BJ (cell line): ENCODE measurements at regions not wholly inside any gene's neighbourhood (a gene's known extent, or its start where the extent isn't known, plus 50 kb on each side); places are given as distances from the start of the nearest gene placed in this dataset.

Source experiments
- CTCF ChIA-PET: fragments of 350-600 bp; formaldehyde crosslinking; extraction: SDS; loops from one replicate; lab custom pipeline; 2021; ENCODE audit warnings: antibody characterized with exemption, inconsistent platforms; lab: Yijun Ruan, JAX
- POLR2A ChIA-PET: fragments of 300-600 bp; sonication (Branson Sonifier 250); formaldehyde crosslinking; extraction: SDS; loops from one replicate; lab custom pipeline; 2021; ENCODE audit warnings: antibody characterized with exemption; lab: Charles Lee
- DNase-seq: peaks from one replicate; pipeline ENCODE4 v3.0.0-alpha.2; 2011; ENCODE audit warnings: low read depth
- H3K27me3 ChIP-seq: 2 replicates; pipeline ENCODE4 v1.6.0; 2011; ENCODE audit warnings: low read length; ENCODE audit not compliant: control insufficient read depth, insufficient read depth
- H3K36me3 ChIP-seq: 2 replicates; pipeline ENCODE4 v1.5.1; 2011; ENCODE audit warnings: low read length; ENCODE audit not compliant: control insufficient read depth, insufficient read depth
- H3K4me3 ChIP-seq: 2 replicates; pipeline ENCODE4 v1.5.1; 2011; ENCODE audit warnings: low read depth, mild to moderate bottlenecking, control low read depth, low read length
- TF ChIP-seq, protein P1 (sequence below): IDR thresholded peaks from 2 replicates; pipeline ENCODE4 v1.5.1; 2011; ENCODE audit warnings: low read depth, mild to moderate bottlenecking, control low read depth, inconsistent platforms, low read length, moderate library complexity; ENCODE audit not compliant: insufficient read depth

DNA sequence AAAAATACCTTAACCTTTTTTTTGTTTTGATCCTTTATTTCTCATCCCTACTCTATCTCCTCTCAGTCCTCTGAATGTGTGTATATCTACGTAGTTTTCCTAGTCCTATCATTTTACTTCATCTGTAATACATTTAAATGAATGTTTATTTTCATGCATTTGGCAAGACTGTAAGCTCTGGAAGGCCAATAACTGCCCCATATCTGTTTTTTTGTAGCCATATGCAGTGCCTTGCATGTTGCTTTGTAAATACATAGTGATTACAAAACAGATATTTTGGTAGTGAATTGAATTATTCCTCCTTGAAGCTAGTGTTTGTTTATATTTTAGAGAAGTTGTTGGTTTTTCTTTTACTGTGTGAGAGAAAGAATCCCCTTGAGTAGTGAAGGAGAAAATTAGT is 450.2 kb downstream of the PCDH18 start:
- CTCF ChIA-PET: no interaction called here
- no peak for DNase-seq

DNA sequence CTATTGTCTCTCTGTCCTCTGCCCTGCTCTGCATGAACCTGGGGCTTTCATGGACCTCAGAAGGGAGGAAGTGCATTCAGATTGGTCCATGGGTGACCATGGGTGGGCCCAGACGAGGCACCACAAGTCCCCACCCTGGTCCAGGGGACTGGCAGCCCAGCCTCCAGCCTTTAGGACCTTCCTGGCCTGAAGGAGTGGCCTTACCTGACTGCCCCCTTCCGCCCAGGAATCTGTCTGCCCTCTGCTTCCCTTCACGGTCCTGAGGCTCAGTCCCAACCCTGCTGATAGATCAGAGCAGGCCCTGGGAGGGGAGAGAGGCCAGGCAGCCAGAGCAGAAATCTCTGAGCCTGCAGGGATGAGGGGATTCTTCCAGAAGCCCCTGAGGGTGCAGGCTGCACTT is 455.4 kb downstream of the PCDH18 start:
- TF ChIP-seq, protein P1, sequence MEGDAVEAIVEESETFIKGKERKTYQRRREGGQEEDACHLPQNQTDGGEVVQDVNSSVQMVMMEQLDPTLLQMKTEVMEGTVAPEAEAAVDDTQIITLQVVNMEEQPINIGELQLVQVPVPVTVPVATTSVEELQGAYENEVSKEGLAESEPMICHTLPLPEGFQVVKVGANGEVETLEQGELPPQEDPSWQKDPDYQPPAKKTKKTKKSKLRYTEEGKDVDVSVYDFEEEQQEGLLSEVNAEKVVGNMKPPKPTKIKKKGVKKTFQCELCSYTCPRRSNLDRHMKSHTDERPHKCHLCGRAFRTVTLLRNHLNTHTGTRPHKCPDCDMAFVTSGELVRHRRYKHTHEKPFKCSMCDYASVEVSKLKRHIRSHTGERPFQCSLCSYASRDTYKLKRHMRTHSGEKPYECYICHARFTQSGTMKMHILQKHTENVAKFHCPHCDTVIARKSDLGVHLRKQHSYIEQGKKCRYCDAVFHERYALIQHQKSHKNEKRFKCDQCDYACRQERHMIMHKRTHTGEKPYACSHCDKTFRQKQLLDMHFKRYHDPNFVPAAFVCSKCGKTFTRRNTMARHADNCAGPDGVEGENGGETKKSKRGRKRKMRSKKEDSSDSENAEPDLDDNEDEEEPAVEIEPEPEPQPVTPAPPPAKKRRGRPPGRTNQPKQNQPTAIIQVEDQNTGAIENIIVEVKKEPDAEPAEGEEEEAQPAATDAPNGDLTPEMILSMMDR: no peak
- H3K4me3 ChIP-seq: no peak overlapping the region
- H3K27me3 ChIP-seq: no peaks in the 10 kb centered on the region
- POLR2A ChIA-PET: no interaction called here
- CTCF ChIA-PET: no interaction called here
- DNase-seq: no peak
- no peaks in the 10 kb centered on the region for H3K36me3 ChIP-seq

More for the DNA sequence above, 450.2 kb downstream of the PCDH18 start:
- no peaks in the 10 kb centered on the region for H3K36me3 ChIP-seq
- POLR2A ChIA-PET: no interaction called here
- TF ChIP-seq, protein P1: no peak
- no peaks in the 10 kb centered on the region for H3K27me3 ChIP-seq
- no peak overlapping the region for H3K4me3 ChIP-seq

DNA sequence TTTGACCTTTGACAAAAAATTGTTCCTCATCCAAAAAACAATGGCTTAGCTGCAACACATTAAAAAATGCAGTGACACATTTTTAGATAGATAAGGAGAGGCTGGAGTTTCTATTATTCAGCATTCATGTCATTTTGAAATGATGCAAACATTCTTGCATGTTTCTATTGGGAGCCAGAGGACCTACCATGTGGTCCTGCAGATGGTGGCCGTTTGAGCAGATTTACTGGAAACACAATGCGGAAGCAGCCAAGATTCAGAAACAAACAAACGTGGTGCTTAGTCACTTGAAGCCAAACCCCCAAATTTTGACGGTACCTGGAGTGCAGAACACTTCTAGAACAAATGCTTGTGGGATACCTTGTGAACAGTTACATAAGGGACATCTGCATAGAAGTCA is 456.7 kb downstream of the PCDH18 start:
- H3K4me3 ChIP-seq: no peak overlapping the region
- CTCF ChIA-PET: no interaction called here
- DNase-seq: no peak

DNA sequence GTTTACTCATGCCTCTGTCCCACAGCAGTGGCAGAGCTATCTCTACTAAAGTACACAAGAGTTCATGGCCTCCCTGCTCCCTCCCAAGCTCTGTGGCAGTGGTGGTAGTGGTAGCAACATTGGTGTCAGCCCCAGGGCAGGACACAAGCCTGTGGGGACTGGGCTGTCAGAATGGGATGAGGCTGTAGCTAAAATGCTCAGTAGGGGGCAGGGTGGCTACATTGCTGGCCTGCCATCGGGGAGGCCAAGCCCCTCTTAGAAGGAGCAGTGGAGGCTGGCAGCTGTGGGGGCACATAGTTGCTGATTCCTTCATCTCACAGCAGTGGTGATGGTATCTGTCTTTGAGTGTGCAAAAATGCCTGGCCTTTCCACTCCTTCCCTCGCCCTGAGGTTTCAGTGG is 461.7 kb downstream of the PCDH18 start:
- CTCF ChIA-PET: no interaction called here

More for the DNA sequence above, 456.7 kb downstream of the PCDH18 start:
- no peaks in the 10 kb centered on the region for H3K27me3 ChIP-seq
- H3K36me3 ChIP-seq: no peaks in the 10 kb centered on the region
- TF ChIP-seq, protein P1: no peak
- POLR2A ChIA-PET: no interaction called here

DNA sequence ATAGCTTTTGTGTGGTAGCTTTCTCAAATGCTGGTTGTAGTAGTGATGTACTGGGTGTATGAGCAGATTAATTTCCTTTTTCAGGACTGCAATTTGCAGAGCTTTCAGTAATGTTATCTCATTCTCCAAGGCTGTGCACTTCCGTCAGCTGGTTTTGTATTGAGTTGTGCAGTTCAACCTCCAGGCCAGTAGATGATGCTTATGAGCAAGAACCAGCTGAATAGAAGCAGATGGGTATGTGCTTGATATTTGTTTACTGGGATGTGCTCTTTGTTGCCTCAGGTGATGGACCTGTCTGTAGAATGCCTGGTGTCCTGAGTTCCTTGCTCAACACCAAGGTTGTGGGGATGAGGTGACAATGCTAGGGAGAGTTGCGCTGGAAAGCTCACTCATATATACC is 462.8 kb downstream of the PCDH18 start:
- H3K36me3 ChIP-seq: no peaks in the 10 kb centered on the region
- H3K4me3 ChIP-seq: no peak overlapping the region
- TF ChIP-seq, protein P1: 0 out of 2 replicates have a peak, but pooled peaks have one; percentile 8
- POLR2A ChIA-PET: no interaction called here
- H3K27me3 ChIP-seq: no peaks in the 10 kb centered on the region
- CTCF ChIA-PET: no interaction called here
- DNase-seq: no peak

More for the DNA sequence above, 461.7 kb downstream of the PCDH18 start:
- no peak overlapping the region for H3K4me3 ChIP-seq
- POLR2A ChIA-PET: no interaction called here
- TF ChIP-seq, protein P1: no peak
- H3K36me3 ChIP-seq: no peaks in the 10 kb centered on the region
- H3K27me3 ChIP-seq: no peaks in the 10 kb centered on the region
- no peak for DNase-seq
